IPS DF 4.7 (cell line): ENCODE measurements at regions not wholly inside any gene's neighbourhood (a gene's known extent, or its start where the extent isn't known, plus 50 kb on each side); places are given as distances from the start of the nearest gene placed in this dataset.

Experiments used
- DNase-seq: peaks from one replicate; pipeline ENCODE4 v3.0.0-alpha.2; 2013; ENCODE audit warnings: low spot score; ENCODE audit errors: extremely low read depth

DNA sequence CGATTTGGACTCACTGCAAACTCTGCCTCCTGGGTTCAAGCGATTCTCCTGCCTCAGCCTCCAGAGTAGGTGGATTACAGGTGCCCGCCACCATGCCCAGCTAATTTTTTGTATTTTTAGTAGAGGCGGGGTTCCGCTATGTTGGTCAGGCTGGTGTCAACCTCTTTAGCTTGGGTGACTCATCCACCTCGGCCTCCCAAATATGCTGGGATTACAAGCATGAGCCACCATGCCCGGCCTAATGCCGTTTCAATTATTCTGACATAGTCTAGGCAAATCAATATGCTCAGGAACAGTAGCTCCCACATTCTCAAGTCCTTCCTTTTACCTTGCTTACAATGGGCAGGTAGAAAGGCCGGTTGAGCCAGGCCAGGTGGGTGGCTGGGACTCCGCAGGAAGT is 82.0 kb upstream of the EEA1 start:
- no peak for DNase-seq

- DNase-seq, result no peak
These were observed 87.0 kb upstream of the EEA1 start for GRCh38 chr12:93015871-93016751.

DNA sequence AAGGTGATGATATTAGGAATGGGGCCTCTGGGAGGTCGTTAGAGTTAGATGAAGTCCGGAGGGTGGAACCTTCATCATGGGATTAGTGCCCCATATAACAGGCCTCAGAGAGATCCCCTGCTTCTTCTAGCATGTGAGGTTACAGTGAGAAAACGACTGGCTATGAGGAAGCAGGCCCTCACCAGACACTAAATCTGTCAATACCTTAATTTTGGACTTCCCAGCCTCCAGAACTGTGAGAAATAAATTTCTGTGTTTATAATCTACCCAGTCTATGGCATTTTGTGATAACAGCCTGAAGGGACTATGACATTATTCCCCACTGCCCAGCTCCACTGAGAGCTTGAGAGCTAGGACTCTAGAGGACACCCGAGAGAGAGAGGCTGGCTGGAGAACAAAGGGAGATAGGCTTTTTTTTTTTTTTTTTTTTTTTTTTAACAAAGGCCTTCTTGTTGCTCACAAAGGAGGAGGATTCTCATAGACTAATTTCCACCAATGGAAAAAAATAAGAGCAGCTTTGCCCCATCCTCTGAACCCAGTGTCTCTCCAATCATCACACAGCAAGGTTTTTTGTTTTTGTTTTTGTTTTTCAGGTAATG is 87.8 kb upstream of the EEA1 start:
- DNase-seq, result no peak

DNA sequence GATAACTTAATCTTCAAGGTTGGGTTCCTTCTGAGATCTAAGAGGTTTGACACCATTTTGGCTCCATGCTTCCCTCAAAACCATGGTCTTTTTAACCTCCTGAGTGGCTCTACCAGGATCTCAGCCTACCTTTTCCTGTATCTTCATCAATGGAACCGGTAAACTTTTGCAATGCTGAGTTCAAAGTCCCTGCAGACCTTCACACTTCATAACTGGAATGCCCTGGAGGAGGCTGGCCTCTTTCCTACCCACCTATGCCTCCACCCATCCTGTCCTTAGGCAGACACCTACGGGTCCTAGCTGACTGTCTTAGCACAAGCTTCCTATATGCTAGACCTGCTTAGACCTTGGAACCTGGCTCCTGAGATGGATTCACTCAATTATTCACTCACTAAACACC is 89.5 kb upstream of the EEA1 start:
- DNase-seq, result no peak

DNA sequence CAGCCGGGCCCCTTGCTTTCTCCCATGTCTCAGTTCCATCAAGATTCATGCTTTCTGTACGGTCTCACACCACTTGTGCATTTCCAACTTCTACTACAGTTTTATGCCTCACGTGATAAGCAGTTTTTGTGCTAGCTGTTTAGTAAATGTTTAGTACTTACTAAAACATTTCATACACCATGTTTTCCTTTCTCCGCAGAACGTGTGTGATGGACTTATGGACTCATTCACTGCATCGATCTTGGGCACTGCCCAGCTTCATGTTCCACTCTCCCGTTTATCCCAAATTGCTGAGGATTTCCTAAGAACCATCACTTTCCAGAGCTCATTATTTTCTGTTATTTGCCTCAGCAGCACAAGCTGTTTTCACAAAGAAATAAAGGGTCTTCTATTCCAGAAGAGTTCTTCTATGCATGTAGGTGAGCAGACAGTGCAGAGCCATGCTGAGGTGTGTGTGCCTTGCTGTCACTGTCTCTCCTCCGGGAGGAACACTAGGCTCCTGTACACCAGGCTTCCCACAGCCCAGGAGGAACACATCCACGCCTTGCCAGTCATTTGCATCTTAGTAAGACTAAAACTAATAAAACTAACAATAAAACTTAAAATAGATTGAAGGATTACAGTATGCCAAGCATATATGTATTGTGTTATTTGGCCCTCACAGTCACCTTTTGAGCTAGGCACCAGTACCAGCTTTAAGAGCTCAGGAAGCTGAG is 90.3 kb upstream of the EEA1 start:
- DNase-seq, result no peak

- DNase-seq, result no peak
These were observed 91.0 kb upstream of the EEA1 start for GRCh38 chr12:93019975-93020630.

DNA sequence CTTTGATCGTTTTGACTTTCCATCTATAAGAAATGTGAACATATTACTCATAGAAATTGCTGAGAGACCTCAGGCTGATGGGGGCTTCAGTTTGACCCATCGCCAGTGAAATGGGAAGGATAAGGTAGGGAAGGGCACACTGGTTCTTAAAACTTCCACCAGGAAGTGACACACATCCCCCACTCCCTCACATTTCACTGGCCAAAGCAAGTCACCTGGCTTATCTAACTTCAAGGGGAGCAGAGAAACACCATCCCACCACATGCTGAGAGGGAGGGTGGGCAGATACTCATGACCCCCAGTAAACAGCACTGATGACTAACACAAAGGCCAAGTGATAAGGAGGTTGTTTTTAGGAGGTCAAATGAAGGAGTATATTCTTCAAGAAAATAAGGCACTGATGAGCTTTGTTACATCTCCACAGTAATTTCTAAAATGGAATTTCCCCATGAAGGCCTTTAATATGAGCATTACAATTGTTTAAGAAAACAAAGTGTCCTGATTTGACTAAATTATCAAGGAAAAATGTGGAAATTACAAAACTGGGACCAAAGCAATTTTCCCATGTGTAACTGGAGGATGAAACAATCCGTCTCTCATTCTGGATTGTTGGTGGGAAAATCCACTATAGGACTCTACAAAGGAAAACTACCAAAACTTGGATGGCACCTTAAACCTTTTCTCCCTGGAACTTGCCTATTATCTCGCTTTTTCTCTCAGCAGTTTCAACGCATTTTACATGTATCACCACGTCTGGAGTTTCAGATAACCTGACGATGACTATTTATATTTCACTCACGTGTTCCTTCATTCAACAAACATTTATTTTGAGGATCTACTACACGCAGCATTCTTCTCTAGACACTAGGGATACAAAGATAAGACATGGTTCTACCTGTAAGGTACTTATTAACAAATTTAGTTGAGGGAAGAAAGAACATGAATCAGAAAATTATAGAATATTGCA is 91.8 kb upstream of the EEA1 start:
- no peak for DNase-seq

DNA sequence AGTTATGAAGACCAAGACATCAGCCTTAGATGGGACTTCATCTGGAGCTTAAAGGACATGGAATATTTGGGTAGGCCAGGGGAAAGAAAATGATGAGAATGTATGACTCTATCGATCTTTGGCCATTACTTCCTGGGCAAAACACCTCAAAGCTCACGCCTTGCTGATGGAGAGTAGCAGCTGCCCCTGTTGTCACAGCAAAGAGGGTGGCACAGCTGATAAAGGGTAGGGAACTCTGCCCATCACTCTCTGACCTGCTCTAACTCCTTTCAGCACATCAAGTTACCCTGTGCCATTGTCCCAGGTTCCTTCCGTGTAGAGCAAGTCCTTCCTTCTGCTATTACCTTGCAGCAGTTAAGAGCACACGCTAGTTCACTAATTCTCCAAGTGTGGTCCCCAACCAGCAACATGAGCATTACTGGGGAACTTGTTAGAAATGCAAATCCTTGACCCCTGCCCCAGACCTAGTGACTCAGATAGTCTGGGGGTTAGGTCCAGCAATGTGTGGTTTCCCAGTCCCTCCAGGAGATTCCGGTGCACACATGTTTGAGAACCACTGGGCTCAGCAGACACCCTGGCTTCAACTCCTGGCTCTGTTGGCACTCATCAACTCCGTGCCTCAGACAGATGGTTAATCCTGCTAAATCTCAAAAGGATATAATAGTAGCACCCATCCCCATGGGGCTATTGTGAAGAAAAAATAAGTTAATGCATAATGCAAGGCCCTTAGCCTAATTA is 93.7 kb upstream of the EEA1 start:
- no peak for DNase-seq

DNA sequence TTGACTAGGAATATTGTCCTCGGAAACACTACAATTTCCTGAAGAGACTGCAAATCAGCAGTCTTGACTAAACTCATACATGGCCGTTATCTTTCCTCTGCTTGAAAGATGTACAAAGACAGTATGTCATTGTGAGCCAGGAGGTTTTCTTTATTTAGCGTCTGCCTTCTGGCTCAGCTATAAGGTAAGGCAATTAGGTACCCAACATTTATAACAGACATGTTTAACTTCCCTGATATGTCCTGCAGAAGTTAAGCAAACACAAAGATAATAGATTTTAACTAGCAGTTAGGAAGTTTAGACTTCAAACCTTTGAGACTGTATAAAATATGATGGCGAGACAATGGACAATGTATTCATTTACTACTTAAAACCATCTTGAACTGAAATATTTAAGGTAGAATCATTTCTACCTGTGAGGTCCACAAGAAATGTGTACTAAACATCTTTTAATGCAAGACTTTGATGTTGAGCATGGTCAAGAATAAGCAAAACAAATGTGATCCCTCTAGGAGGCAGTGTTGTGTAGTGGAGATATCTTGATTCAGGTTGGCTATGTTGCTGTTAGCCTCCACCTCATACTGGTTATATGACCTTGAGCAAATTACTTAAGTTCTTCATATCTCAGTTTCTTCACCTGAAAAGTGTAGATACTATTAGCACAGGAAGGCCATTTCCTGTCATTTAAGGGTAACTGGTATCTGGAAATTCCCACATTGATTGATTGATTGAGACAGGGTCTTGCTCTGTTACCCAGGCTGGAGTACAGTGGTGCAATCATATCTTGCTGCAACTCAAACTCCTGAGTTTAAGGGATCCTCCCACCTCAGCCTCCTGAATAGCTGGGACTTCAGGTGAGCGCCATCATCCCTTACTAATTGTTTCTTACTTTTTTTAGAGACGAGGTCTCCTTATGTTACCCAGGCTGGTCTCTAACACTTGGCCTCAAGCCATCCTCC is 96.3 kb upstream of the EEA1 start:
- peak; percentile 25 for DNase-seq

DNA sequence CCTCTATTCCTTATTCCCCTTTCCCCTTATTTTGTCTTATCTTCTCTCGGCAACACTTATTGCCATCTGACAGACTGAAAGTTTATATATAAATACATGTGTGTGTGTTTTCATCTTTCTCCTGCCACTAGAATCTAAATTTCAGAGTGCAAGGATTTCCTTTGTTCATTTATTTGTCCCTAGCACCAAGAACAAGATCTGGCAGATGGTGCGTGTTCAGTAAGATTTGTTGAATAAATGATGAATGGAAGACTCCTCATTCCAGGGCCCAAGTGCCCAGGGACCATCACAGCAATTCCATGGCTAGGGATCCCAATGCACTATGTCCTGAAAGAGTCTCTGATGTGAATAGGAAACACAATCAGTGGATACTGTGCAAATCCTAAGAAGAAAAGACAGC is 97.9 kb upstream of the EEA1 start:
- DNase-seq, result no peak

- no peak for DNase-seq
These were observed 100.0 kb upstream of the EEA1 start for GRCh38 chr12:93029091-93029490.

GRCh38 chr12:93031028-93031427 is 101.9 kb upstream of the EEA1 start:
- DNase-seq, result no peak

- no peak for DNase-seq
These were observed 103.7 kb upstream of the EEA1 start for GRCh38 chr12:93032758-93033157.

DNA sequence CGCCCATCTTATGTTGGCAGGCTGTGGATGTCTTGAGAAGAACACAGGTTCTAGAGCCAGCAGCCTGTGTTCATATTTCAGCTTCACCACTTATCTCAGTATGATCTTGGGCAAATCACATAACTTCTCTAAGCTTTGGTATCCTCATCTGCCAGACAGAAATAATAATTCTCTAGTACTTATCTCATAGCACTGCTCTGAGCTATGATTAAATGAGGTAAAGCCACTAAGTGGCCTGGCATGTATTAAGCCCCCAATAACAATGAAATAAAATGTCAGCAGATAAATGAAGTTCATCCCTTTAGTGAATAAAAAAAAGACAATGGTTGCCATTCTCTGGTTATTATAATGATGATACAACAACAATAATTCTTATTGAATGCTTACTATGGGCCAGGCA is 104.9 kb upstream of the EEA1 start:
- DNase-seq, result no peak

- no peak for DNase-seq
These were observed 110.0 kb upstream of the EEA1 start for GRCh38 chr12:93039062-93039461.

DNA sequence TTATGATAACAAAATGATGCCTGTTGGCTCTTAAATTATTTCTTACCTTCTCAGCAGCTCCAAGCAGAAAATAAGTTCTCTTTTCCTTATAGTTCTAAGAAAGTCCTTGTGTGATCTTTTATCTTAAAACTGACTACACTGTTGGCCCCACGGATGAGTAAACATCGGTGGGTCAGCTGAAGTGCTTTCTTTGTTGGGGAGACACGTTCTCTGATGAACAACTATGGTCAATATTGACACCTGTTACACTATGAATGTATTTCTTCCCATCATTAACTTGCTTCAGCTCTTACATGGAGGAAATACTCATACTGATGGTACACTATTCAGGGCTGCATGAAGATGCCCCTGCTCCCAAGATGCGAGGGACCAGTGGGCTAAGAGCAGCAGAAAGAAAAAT is 110.8 kb upstream of the EEA1 start:
- no peak for DNase-seq

DNA sequence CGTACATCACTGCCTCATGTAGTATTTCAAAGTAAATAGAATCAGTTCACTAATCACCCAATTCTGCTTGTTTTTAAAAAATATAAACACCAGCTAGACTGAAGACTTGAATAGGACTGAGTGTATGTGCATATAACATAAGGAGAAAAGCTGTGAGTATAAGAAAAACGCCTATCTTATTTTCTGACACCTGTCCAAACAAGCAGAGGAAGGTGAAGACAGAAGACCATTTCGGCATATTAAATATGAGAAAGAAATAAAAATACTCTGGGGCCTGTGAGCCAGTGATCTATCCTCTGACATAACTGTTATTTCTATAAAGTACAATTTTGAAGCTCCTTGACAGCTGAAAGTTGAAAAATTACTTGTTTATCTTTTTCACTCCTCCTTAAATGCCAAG is 111.3 kb upstream of the EEA1 start:
- DNase-seq, result no peak

- no peak for DNase-seq
These were observed 112.3 kb upstream of the EEA1 start for GRCh38 chr12:93041416-93041815.

GRCh38 chr12:93042283-93042682 is 113.2 kb upstream of the EEA1 start:
- DNase-seq, result no peak
